MM.1S (cell line): ENCODE measurements at regions not wholly inside any gene's neighbourhood (a gene's known extent, or its start where the extent isn't known, plus 50 kb on each side); places are given as distances from the start of the nearest gene placed in this dataset.

Experiments used
- DNase-seq: peaks from one replicate; pipeline ENCODE4 v3.0.0-alpha.2; 2015
- H2AFZ ChIP-seq: fragments of 300-600 bp; sonication (generic); 2 replicates; pipeline ENCODE4 v1.6.0; 2016; ENCODE audit warnings: antibody characterized with exemption, low read length
- H3F3A ChIP-seq: fragments of 300-600 bp; sonication (generic); 2 replicates; pipeline ENCODE4 v1.6.1; 2016; ENCODE audit warnings: mild to moderate bottlenecking, antibody characterized with exemption, low read length, moderate library complexity, mixed read lengths; ENCODE audit not compliant: insufficient read depth
- H3K27ac ChIP-seq: fragments of 300-600 bp; sonication (generic); 2 replicates; pipeline ENCODE4 v1.5.1; 2016; ENCODE audit warnings: mild to moderate bottlenecking, low read length
- H3K27me3 ChIP-seq: fragments of 300-600 bp; sonication (generic); replicated peaks from 2 replicates; pipeline ENCODE4 v1.6.0; 2016; ENCODE audit warnings: low read length; ENCODE audit not compliant: insufficient read depth
- H3K36me3 ChIP-seq: fragments of 300-600 bp; sonication (generic); replicated peaks from 2 replicates; pipeline ENCODE4 v1.6.1; 2016; ENCODE audit warnings: mild to moderate bottlenecking, low read length, mixed read lengths; ENCODE audit not compliant: insufficient read depth
- H3K4me1 ChIP-seq: fragments of 300-600 bp; sonication (generic); 2 replicates; pipeline ENCODE4 v1.6.1; 2016; ENCODE audit warnings: low read length, mixed read lengths
- H3K4me2 ChIP-seq: fragments of 300-600 bp; sonication (generic); 2 replicates; pipeline ENCODE4 v1.6.0; 2016; ENCODE audit warnings: low read depth, low read length
- H3K4me3 ChIP-seq: fragments of 300-600 bp; sonication (generic); 2 replicates; pipeline ENCODE4 v1.5.1; 2016; ENCODE audit warnings: low read length, mixed read lengths
- H3K79me2 ChIP-seq: fragments of 300-600 bp; sonication (generic); 2 replicates; pipeline ENCODE4 v1.6.1; 2016; ENCODE audit warnings: mixed run types, low read length, mixed read lengths
- H3K9ac ChIP-seq: fragments of 300-600 bp; sonication (generic); 2 replicates; pipeline ENCODE4 v1.6.1; 2016; ENCODE audit warnings: low read length, mixed read lengths
- H3K9me2 ChIP-seq: fragments of 300-600 bp; sonication (generic); replicated peaks from 2 replicates; pipeline ENCODE4 v1.6.1; 2016; ENCODE audit warnings: mild to moderate bottlenecking, low read length, mixed read lengths; ENCODE audit not compliant: insufficient read depth
- H3K9me3 ChIP-seq: fragments of 300-600 bp; sonication (generic); replicated peaks from 2 replicates; pipeline ENCODE4 v1.6.1; 2016; ENCODE audit warnings: mild to moderate bottlenecking, low read length, mixed read lengths; ENCODE audit not compliant: insufficient read depth
- H4K20me1 ChIP-seq: fragments of 300-600 bp; sonication (generic); 2 replicates; pipeline ENCODE4 v1.6.1; 2016; ENCODE audit warnings: mild to moderate bottlenecking, low read length, moderate library complexity, mixed read lengths; ENCODE audit not compliant: insufficient read depth
- CTCF ChIP-seq: fragments of 300-600 bp; sonication (generic); IDR thresholded peaks from 2 replicates; pipeline ENCODE4 v1.5.1; 2016; ENCODE audit warnings: antibody characterized with exemption, low read length, mixed read lengths
- EZH2 ChIP-seq: fragments of 300-600 bp; sonication (generic); optimal IDR thresholded peaks from 2 replicates; pipeline ENCODE3; 2017; ENCODE audit warnings: low read depth, mild to moderate bottlenecking, antibody characterized with exemption, low read length, mixed read lengths
- EZH2phosphoT487 ChIP-seq: fragments of 300-600 bp; sonication (generic); IDR thresholded peaks from 2 replicates; pipeline ENCODE4 v1.6.1; 2018; ENCODE audit warnings: antibody characterized with exemption, low read length

GRCh38 chr4:128737098-128737513 is 72.4 kb upstream of the JADE1 start:
- Histone ChIP-seq H3K79me2 (no peaks in the 10 kb centered on the region), H3K36me3 (no peaks in the 10 kb centered on the region), H3K4me1 (no peaks in the 10 kb centered on the region), H3K9me2 (no peaks in the 10 kb centered on the region), H3F3A (no peaks in the 10 kb centered on the region), H3K4me3 (no peak overlapping the region), H3K9me3 (no peaks in the 10 kb centered on the region), H3K9ac (no peak overlapping the region), H2AFZ (no peak overlapping the region), H3K4me2 (no peak overlapping the region), H3K27ac (no peak overlapping the region), H3K27me3 (no peaks in the 10 kb centered on the region), H4K20me1 (no peaks in the 10 kb centered on the region)
- DNase-seq: no peak
- no peak for TF ChIP-seq EZH2phosphoT487
- no peak for TF ChIP-seq EZH2
- TF ChIP-seq CTCF: no peak

- H4K20me1 ChIP-seq: no peaks in the 10 kb centered on the region
- H3K27me3 ChIP-seq: no peaks in the 10 kb centered on the region
- H3K9me2 ChIP-seq: no peaks in the 10 kb centered on the region
- no peak overlapping the region for H3K9ac ChIP-seq
- no peaks in the 10 kb centered on the region for H3K79me2 ChIP-seq
- no peaks in the 10 kb centered on the region for H3K9me3 ChIP-seq
- H3K4me2 ChIP-seq: no peak overlapping the region
- no peaks in the 10 kb centered on the region for H3K36me3 ChIP-seq
- no peak overlapping the region for H3K4me3 ChIP-seq
- no peak overlapping the region for H2AFZ ChIP-seq
- H3K4me1 ChIP-seq: no peaks in the 10 kb centered on the region
- TF ChIP-seq CTCF (no peak), EZH2 (no peak), EZH2phosphoT487 (no peak)
- H3K27ac ChIP-seq: no peak overlapping the region
- no peaks in the 10 kb centered on the region for H3F3A ChIP-seq
- no peak for DNase-seq
These were observed 73.8 kb upstream of the JADE1 start for GRCh38 chr4:128735714-128736113.

GRCh38 chr4:128728190-128728589 is 81.3 kb upstream of the JADE1 start:
- Histone ChIP-seq H3K4me1 (no peaks in the 10 kb centered on the region), H3K9ac (no peak overlapping the region), H3K4me3 (no peak overlapping the region), H4K20me1 (no peaks in the 10 kb centered on the region), H3K79me2 (no peaks in the 10 kb centered on the region), H3K4me2 (no peak overlapping the region), H3K27ac (no peak overlapping the region), H3K27me3 (no peaks in the 10 kb centered on the region), H3K36me3 (no peaks in the 10 kb centered on the region), H3K9me3 (no peaks in the 10 kb centered on the region), H3K9me2 (no peaks in the 10 kb centered on the region), H2AFZ (no peak overlapping the region), H3F3A (no peaks in the 10 kb centered on the region)
- no peak for DNase-seq
- TF ChIP-seq CTCF (no peak), EZH2 (no peak), EZH2phosphoT487 (no peak)
